NCI-H2081 (cell line): ENCODE measurements at regions not wholly inside any gene's neighbourhood (a gene's known extent, or its start where the extent isn't known, plus 50 kb on each side); places are given as distances from the start of the nearest gene placed in this dataset.

Source experiments
- DNase-seq, 2 experiments: peaks; one replicate each; lab custom pipeline; 2025; lab: John Stamatoyannopoulos, UW

DNA sequence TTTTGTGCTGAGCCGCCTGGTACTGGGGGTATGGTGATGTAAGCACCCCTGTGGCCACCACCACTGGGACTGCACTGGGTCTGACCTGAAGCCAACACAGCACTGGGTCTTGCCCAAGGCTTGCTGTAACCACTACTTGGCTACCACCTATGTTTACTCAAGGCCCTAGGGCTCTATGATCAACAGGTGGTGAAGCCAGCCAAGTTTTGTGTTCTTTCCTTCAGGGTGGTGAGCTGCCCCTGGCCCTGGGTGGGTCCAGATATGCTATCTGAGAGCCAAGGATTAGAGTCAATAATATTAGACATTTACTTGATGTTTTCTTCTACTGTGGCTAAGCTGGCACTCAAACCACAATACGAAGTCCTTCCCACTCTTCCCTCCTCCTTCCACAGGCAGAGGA lies 55.1 kb upstream of the PAGE4 start:
- DNase-seq: no peak

DNA sequence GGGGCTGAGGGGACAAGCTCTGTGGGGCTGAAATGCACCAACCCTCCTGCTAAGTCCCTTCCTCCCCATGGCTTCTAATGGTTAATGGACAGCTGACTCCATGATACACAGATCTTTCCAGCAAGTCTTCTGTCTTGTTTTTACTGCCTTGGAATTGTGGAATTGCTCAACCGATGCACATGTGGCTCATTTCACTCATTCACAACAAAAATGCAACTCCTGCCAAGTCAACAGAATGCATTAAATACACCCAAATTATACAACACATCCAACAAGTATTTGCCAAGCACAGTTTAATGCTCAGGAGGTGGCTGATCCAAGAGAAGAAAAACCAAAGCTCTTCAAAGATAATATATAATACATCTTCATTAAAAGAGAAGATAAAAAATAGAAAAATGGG lies 61.9 kb upstream of the PAGE4 start:
- DNase-seq: no peak

DNA sequence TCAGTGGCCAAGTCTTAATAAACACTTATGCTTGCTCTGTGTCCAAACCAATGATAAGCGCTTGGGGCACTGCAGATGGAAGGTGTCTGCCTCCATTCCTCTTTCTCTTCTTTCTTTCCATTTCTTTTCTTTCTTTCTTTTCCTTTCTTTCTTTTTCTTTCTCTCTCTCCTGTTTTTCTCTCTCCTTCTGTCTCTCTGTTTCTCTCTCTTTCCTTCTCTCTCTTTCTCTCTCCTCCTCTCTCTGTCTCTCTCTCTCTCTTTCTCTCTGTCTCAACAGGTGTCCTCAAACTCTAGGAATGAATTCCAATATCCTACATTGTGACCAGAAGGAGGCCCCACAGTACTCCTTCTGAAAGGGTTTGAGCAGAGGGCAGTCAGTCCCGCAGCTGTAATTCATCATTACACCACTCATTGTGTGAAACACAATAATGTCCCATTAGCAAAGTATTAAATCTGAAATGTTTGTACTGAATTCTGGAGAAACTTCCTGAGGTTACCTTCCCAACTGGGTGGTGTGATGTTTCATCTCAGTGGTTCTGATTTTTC lies 66.5 kb upstream of the PAGE1 start:
- no peak for DNase-seq

DNA sequence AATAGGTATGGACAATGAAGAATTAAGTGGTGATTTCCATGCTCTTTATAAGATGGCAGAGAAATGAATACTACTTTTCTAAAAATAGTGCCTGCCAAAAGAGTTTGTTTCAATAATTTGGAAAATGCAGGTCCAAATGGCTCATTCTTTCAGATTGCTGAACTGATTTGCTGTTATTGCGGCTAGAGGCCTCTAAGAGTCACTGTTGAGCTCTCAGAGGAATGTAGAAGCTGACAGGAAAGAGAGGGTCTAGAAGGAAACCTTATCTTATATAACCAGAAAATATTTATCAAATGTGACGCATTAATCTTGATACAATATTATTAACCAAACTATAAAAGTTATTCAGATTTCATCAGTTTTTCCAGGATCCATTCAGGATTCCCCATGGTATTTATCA lies 65.7 kb upstream of the PAGE1 start:
- DNase-seq: peak in 1 of 2 experiments; percentile 10

DNA sequence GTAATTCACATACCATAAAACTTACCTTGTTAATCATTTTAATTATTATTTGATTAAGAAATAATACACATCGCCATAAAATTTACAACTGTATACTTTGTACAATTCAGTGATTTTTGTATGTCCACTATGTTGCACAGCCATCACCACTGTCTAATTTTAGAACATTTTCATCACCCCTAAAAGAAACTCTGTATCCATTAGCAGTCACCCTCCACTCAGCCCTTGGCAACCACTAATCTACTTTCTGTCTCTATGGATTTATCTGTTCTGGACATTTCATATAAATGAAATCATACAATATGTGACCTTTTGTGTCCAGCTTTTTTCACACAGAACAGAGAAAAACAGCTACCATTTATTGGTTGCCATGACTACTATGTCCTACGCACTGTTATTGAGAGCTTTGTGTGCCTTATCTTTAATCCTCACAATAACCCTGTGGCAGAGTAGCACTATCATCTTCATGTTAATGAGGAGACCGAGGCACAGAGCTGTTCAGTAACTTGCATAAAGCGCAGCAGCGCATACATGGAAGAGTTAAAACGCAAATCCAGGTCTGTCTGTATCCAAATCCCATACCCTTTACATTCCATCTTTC lies 64.6 kb upstream of the PAGE1 start:
- DNase-seq: no peak

DNA sequence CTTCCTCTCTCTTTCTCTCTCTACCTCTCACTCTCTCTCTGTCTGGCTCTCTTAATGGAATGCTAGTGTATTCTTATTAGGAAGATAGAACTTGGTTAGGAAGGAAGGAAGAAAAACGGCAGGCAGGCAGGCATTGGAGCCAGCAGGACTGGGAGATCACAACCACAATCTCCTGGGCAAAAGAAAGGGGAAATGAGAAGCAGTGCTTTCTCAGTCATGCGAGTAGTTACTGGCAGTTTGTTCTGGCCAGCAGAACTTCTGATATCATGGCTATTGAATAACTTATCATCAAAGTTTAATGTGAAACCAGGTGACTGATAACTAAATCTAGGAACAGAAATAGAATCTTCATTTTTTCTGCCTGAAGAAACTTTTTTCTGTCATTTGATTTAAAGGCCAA lies 60.9 kb upstream of the PAGE1 start:
- DNase-seq: no peak

DNA sequence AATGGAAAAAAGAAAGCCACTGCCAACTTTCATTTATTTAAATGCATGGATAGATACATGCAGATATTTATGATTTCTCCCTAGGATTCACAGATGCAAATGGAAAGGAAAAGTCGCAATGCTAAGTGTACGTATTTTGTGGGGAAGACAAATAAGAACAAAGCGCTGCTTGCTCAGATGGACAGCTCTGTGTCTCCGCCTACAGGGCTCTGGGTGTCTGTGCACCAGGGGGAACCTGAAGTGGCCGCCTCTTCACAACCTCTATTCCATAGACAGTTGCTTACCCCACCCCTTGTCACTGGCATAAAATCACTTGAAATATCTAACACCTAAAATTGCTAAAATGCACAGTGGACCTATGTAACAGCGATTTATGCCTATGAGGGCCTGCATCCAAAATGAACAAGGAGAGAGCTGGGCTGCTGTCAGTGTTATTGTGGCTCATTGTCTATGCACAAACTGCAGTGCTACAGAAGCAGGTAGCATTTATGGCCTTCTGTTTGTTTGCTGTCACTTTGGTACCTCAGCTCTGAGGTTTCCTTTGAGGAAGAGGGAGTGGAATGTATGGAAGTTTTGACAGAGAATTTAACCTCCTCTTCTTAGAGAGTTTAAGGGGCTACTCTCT lies 58.6 kb upstream of the PAGE1 start:
- peak; percentile 28 to 40 for DNase-seq

DNA sequence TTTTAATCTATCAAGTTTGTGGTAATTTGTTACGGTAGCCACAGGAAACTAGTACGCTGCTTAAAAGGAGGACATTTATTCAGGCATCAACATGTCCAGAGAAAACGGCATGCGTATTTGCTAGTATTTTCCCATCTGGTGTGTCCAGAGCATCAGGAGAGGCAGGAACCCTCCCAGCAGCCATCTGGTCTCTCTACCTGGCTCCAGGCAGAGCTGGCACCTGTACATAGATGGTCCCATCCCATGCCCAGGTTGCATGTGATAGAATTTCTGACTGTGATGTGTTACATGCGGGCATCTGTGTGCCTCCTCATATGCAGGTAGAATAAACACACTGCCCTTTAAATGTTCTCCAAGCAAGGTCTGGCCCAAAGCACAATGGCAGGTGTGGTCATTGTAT lies 57.9 kb upstream of the PAGE1 start:
- no peak for DNase-seq

DNA sequence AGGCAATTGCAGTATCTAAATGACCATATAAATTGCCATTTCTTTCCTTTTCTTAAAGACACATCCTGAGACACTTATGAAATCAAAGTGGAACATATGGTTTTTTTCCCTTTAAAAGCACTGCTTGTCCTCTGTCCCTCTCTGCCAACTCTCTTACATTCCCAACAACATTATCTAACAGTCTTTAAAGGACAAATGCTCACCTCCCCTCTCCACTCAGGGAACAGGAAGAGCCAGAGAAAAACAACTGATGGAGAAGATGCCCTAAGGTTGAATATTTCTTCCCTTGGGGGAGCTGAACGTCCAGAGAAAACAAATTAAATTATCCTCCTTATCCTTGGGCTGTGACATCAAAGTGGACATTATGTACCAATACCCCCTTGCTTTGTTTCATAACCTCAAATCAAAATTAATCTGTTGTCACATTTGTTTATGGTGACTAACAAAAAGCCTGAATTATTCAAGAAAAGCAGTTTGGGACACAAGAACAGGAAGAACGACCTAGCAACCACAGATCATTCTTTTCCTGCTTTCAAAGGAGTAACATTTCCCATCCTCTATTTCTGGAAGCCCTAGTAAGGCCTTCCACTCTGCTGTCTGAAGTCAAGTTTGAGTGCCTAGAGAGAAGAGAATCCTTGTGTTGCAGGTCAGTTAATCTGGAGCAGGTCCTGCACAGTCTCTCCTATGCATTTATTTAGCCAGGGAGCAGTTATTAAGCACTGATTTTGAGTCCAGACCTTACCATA lies 52.6 kb upstream of the PAGE1 start:
- no peak for DNase-seq

DNA sequence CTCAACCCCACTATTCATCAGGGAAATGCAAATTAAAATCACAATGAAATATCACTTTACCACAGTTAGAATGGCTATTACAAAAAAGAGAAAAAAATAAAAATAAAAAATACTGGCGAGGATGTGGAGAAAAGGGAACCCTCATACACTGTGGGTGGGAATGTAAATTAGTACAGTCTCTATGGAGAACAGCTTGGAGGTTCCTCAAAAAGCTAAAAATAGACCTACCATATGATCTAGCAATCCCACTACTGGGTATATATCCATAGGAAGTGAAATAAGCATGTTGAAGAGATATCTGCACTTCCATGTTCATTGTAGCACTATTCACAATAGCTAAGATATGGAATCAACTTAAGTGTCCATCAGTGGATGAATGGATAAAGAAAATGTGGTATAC lies 50.5 kb upstream of the PAGE1 start:
- no peak for DNase-seq
